IMR-90 (cell line): ENCODE measurements at regions not wholly inside any gene's neighbourhood (a gene's known extent, or its start where the extent isn't known, plus 50 kb on each side); places are given as distances from the start of the nearest gene placed in this dataset.

ENCODE experiments used
- ATAC-seq: fragments of 200-7000 bp; cut with Tn5 transposase; 2 replicates; pipeline ENCODE4 v1.9.1; 2020; ENCODE audit warnings: low read depth, mild to moderate bottlenecking, moderate library complexity
- BruUV-seq: library from RNA; stranded (reverse); fragments of 400-500 nt; replicated peaks from 2 replicates; lab custom pipeline; 2021; lab: Mats Ljungman, UMichigan
- CTCF ChIA-PET: fragments of 300-600 bp; formaldehyde crosslinking; extraction: SDS; loops from one replicate; lab custom pipeline; 2021; ENCODE audit warnings: antibody characterized with exemption; lab: Yijun Ruan, JAX
- POLR2A ChIA-PET: fragments of 300-600 bp; sonication (Branson Sonifier 250); formaldehyde crosslinking; loops from one replicate; lab custom pipeline; 2022; ENCODE audit warnings: antibody characterized with exemption; ENCODE audit not compliant: unreplicated experiment; lab: Charles Lee
- DNase-seq: peaks from one replicate; pipeline ENCODE4 v3.0.0; 2013
- H2AFZ ChIP-seq: replicated peaks from 2 replicates; pipeline ENCODE3; 2013; ENCODE audit warnings: low read length, mild to moderate bottlenecking; ENCODE audit not compliant: poor library complexity
- H2AK5ac ChIP-seq: 2 replicates; pipeline ENCODE4 v1.6.1; 2013; ENCODE audit warnings: low read depth, low read length, inconsistent platforms
- H2AK9ac ChIP-seq: replicated peaks from 2 replicates; pipeline ENCODE3; 2013; ENCODE audit warnings: mild to moderate bottlenecking, low read depth, low read length, moderate library complexity; ENCODE audit not compliant: poor library complexity
- H2BK120ac ChIP-seq: 2 replicates; pipeline ENCODE4 v1.6.1; 2013; ENCODE audit warnings: low read depth, low read length, inconsistent platforms
- H2BK15ac ChIP-seq: 3 replicates; pipeline ENCODE4 v1.6.1; 2013; ENCODE audit warnings: low read depth, low read length, inconsistent platforms
- H2BK20ac ChIP-seq: 2 replicates; pipeline ENCODE4 v1.6.1; 2013; ENCODE audit warnings: low read depth, mild to moderate bottlenecking, inconsistent platforms, low read length, moderate library complexity
- H2BK5ac ChIP-seq: 2 replicates; pipeline ENCODE4 v1.6.1; 2013; ENCODE audit warnings: mild to moderate bottlenecking, low read depth, low read length, inconsistent platforms; ENCODE audit not compliant: poor library complexity, severe bottlenecking
- H3K14ac ChIP-seq: replicated peaks from 2 replicates; pipeline ENCODE4 v1.6.1; 2013; ENCODE audit warnings: low read depth, low read length, inconsistent platforms
- H3K18ac ChIP-seq: 2 replicates; pipeline ENCODE4 v1.6.1; 2013; ENCODE audit warnings: low read depth, low read length, control low read depth
- H3K23ac ChIP-seq: 2 replicates; pipeline ENCODE4 v1.6.1; 2013; ENCODE audit warnings: low read depth, low read length, inconsistent platforms
- H3K27ac ChIP-seq: 2 replicates; pipeline ENCODE4 v1.5.1; 2013; ENCODE audit warnings: mild to moderate bottlenecking, control low read depth, low read length; ENCODE audit not compliant: insufficient read depth
- H3K27me3 ChIP-seq: 2 replicates; pipeline ENCODE4 v1.6.1; 2013; ENCODE audit warnings: low read length; ENCODE audit not compliant: control insufficient read depth, insufficient read depth
- H3K36me3 ChIP-seq: 2 replicates; pipeline ENCODE4 v1.6.1; 2013; ENCODE audit warnings: low read length, mixed read lengths; ENCODE audit not compliant: control insufficient read depth, insufficient read depth
- H3K4ac ChIP-seq: 2 replicates; pipeline ENCODE4 v1.6.1; 2013; ENCODE audit warnings: low read depth, low read length, inconsistent platforms
- H3K4me1 ChIP-seq: 2 replicates; pipeline ENCODE4 v1.6.1; 2013; ENCODE audit warnings: low read length, mixed read lengths; ENCODE audit not compliant: control insufficient read depth, insufficient read depth
- H3K4me2 ChIP-seq: 2 replicates; pipeline ENCODE4 v1.6.1; 2013; ENCODE audit warnings: low read depth, mild to moderate bottlenecking, control low read depth, low read length, moderate library complexity
- H3K4me3 ChIP-seq: 2 replicates; pipeline ENCODE4 v1.5.1; 2013; ENCODE audit warnings: low read depth, mild to moderate bottlenecking, control low read depth, low read length, moderate library complexity; ENCODE audit not compliant: insufficient read depth
- H3K56ac ChIP-seq: 2 replicates; pipeline ENCODE4 v1.6.1; 2013; ENCODE audit warnings: low read length, inconsistent platforms; ENCODE audit not compliant: insufficient read depth; ENCODE audit errors: extremely low read depth
- H3K79me1 ChIP-seq, 2 experiments: 2 replicates each; pipeline ENCODE4 v1.6.1; 2013; ENCODE audit warnings: low read length in 2 of 2, inconsistent platforms in 1 of 2, low read depth in 1 of 2
- H3K9ac ChIP-seq: 2 replicates; pipeline ENCODE4 v1.6.1; 2013; ENCODE audit warnings: low read depth, low read length, control low read depth
- H3K9me1 ChIP-seq: 2 replicates; pipeline ENCODE4 v1.6.1; 2013; ENCODE audit warnings: low read length, inconsistent platforms; ENCODE audit not compliant: insufficient read depth
- H3K9me3 ChIP-seq: 2 replicates; pipeline ENCODE4 v1.6.1; 2013; ENCODE audit warnings: low read length; ENCODE audit not compliant: control insufficient read depth, insufficient read depth
- H4K20me1 ChIP-seq: 2 replicates; pipeline ENCODE4 v1.6.1; 2013; ENCODE audit warnings: low read length, inconsistent platforms; ENCODE audit not compliant: insufficient read depth
- H4K5ac ChIP-seq: 2 replicates; pipeline ENCODE4 v1.6.1; 2013; ENCODE audit warnings: mild to moderate bottlenecking, low read depth, low read length, control low read depth
- H4K8ac ChIP-seq, 2 experiments: 2 replicates each; pipeline ENCODE4 v1.6.1; 2013; ENCODE audit warnings: low read depth in 2 of 2, low read length in 2 of 2, control low read depth in 1 of 2, inconsistent platforms in 1 of 2
- H4K91ac ChIP-seq: 2 replicates; pipeline ENCODE4 v1.6.1; 2013; ENCODE audit warnings: low read depth, low read length, inconsistent platforms; ENCODE audit not compliant: insufficient read depth
- BHLHE40 ChIP-seq: fragments of 150-350 bp; IDR thresholded peaks from 2 replicates; pipeline ENCODE4 v1.6.1; 2016; ENCODE audit warnings: mild to moderate bottlenecking, low read depth, low read length
- CEBPB ChIP-seq: IDR thresholded peaks from 2 replicates; pipeline ENCODE4 v1.6.1; 2012; ENCODE audit warnings: low read depth, low read length, improper control_type of control experiment
- MAFK ChIP-seq: IDR thresholded peaks from 2 replicates; pipeline ENCODE4 v1.6.1; 2012; ENCODE audit warnings: low read depth, low read length, improper control_type of control experiment
- MAZ ChIP-seq: IDR thresholded peaks from 2 replicates; pipeline ENCODE4 v1.6.1; 2012; ENCODE audit warnings: low read depth, mild to moderate bottlenecking, low read length, improper control_type of control experiment, moderate library complexity, borderline replicate concordance
- MXI1 ChIP-seq: IDR thresholded peaks from 2 replicates; pipeline ENCODE4 v1.6.1; 2012; ENCODE audit warnings: low read depth, mild to moderate bottlenecking, low read length, moderate library complexity, borderline replicate concordance
- NFE2L2 ChIP-seq: fragments of 150-350 bp; IDR thresholded peaks from 2 replicates; pipeline ENCODE4 v1.6.1; 2016; ENCODE audit warnings: low read depth, mild to moderate bottlenecking, low read length
- POLR2A ChIP-seq: IDR thresholded peaks from 2 replicates; pipeline ENCODE4 v1.6.1; 2012; ENCODE audit warnings: mild to moderate bottlenecking, low read depth, low read length
- RAD21 ChIP-seq: IDR thresholded peaks from 2 replicates; pipeline ENCODE4 v1.6.1; 2012; ENCODE audit warnings: low read length, improper control_type of control experiment
- RCOR1 ChIP-seq: IDR thresholded peaks from 2 replicates; pipeline ENCODE4 v1.6.1; 2012; ENCODE audit warnings: mild to moderate bottlenecking, low read length, improper control_type of control experiment; ENCODE audit not compliant: insufficient replicate concordance
- RFX5 ChIP-seq: IDR thresholded peaks from 2 replicates; pipeline ENCODE4 v1.8.0; 2012; ENCODE audit warnings: low read depth, mild to moderate bottlenecking, low read length, moderate library complexity
- SMC3 ChIP-seq: fragments of 150-350 bp; IDR thresholded peaks from 2 replicates; pipeline ENCODE4 v1.6.1; 2016; ENCODE audit warnings: low read depth, mild to moderate bottlenecking, antibody characterized with exemption, low read length, moderate library complexity
- WGBS, 2 experiments: methylation state at CpG; one replicate each; pipeline versions ENCODE4 v1.1.5 to v1.1.7; 2013; ENCODE audit warnings: missing lambda C conversion rate in 2 of 2; ENCODE audit not compliant: insufficient read length in 1 of 2; ENCODE audit errors: extremely low coverage in 2 of 2; 5-methylcytosine and 5-hydroxymethylcytosine counted together
- dilution Hi-C: fragments of 300-500 bp; cut with HindIII; formaldehyde crosslinking; loops from one replicate; pipeline ENCODE4 v1.14.3; 2018; ENCODE audit warnings: low sequenced_read_pairs; ENCODE audit not compliant: unreplicated experiment
- in situ Hi-C: fragments of 300-500 bp; cut with MboI; formaldehyde crosslinking; loops from 3 replicates; pipeline ENCODE4 v1.14.3; 2019; ENCODE audit warnings: low sequenced_read_pairs, inconsistent platforms, mixed read lengths
- intact Hi-C: fragments of 100-400 bp; cut with micrococcal nuclease; formaldehyde crosslinking; loops from 2 replicates; pipeline ENCODE4 v1.10.0; 2022
- TF ChIP-seq, protein P1 (sequence below): conservative IDR thresholded peaks from 2 replicates; pipeline ENCODE4 v1.5.1; 2012; ENCODE audit warnings: mild to moderate bottlenecking, low read depth, low read length, improper control_type of control experiment
- TF ChIP-seq, protein P2 (sequence below): fragments of 150-350 bp; IDR thresholded peaks from 2 replicates; pipeline ENCODE4 v1.6.1; 2017; ENCODE audit warnings: mild to moderate bottlenecking, antibody characterized with exemption, low read length, low read depth
- TF ChIP-seq, protein P3 (sequence below): fragments of 150-350 bp; IDR thresholded peaks from 2 replicates; pipeline ENCODE4 v1.6.1; 2016; ENCODE audit warnings: low read depth, mild to moderate bottlenecking, low read length, moderate library complexity, borderline replicate concordance

DNA sequence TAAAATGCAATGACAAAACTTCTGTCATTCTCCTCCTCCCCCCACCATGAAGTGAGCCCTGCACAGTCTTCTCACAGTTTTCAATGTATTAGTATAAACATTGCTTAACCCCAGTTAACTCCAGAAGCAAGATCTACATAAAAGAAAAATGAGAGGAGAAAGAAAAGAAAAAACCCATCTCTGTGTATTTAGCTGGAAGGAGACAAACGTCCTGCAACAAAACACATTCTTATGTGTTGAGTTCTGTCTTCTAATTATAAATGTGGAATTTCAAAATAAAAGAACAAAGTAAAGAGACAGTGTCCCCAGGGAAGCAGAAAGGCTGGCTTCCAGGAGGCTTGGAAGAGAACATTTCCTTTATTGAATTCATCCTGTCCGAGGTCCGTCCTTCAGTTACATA is 491.9 kb upstream of the TUSC1 start:
- in situ Hi-C loops: no loop called here
- 0 out of 2 replicates have a peak overlapping the region, but pooled peaks have one; percentile 4 for H2BK120ac ChIP-seq
- no peaks in the 10 kb centered on the region for H4K20me1 ChIP-seq
- H3K9ac ChIP-seq: no peak overlapping the region
- H2AK5ac ChIP-seq: no peak overlapping the region
- peak overlapping the region; percentile 24; the same call in 1 of the 2 replicates for H3K18ac ChIP-seq
- no peak overlapping the region for H3K23ac ChIP-seq
- no peaks in the 10 kb centered on the region for H3K27me3 ChIP-seq
- H2BK5ac ChIP-seq: peak overlapping the region; percentile 72
- WGBS, 2 experiments: no CpG with 5 or more reads among the region's 3 CpGs
- H2AFZ ChIP-seq: no peak overlapping the region
- no peak overlapping the region for H4K5ac ChIP-seq
- BruUV-seq: no TSS peak
- no peak overlapping the region for H3K27ac ChIP-seq
- H3K56ac ChIP-seq: no peak overlapping the region
- H3K9me3 ChIP-seq: no peaks in the 10 kb centered on the region
- no peak overlapping the region for H2BK20ac ChIP-seq
- no peak overlapping the region for H3K4me3 ChIP-seq
- no peak overlapping the region; the same call in 1 of the 2 replicates for H3K4me2 ChIP-seq
- H3K79me1 ChIP-seq: no peaks in the 10 kb centered on the region
- peaks cover 1% of the 10 kb centered on the region; the same call in 1 of the 2 replicates for H3K4me1 ChIP-seq
- H2BK15ac ChIP-seq: no peak overlapping the region
- dilution Hi-C loops: no loop called here
- H4K8ac ChIP-seq: no peak overlapping the region
- POLR2A ChIA-PET: no interaction called here
- no peak overlapping the region for H3K14ac ChIP-seq
- DNase-seq: no peak
- intact Hi-C loops: loop anchor here (5.0 kb wide), 1 partner anchor 52 kb away; no protein-coding TSS in a partner anchor
- H4K91ac ChIP-seq: no peak overlapping the region
- CTCF ChIA-PET: no interaction called here
- no peaks in the 10 kb centered on the region for H3K36me3 ChIP-seq
- TF ChIP-seq, protein P1, sequence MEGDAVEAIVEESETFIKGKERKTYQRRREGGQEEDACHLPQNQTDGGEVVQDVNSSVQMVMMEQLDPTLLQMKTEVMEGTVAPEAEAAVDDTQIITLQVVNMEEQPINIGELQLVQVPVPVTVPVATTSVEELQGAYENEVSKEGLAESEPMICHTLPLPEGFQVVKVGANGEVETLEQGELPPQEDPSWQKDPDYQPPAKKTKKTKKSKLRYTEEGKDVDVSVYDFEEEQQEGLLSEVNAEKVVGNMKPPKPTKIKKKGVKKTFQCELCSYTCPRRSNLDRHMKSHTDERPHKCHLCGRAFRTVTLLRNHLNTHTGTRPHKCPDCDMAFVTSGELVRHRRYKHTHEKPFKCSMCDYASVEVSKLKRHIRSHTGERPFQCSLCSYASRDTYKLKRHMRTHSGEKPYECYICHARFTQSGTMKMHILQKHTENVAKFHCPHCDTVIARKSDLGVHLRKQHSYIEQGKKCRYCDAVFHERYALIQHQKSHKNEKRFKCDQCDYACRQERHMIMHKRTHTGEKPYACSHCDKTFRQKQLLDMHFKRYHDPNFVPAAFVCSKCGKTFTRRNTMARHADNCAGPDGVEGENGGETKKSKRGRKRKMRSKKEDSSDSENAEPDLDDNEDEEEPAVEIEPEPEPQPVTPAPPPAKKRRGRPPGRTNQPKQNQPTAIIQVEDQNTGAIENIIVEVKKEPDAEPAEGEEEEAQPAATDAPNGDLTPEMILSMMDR: no peak
- no peak for TF ChIP-seq BHLHE40
- TF ChIP-seq RAD21: no peak
- TF ChIP-seq SMC3: no peak
- TF ChIP-seq, protein P2, sequence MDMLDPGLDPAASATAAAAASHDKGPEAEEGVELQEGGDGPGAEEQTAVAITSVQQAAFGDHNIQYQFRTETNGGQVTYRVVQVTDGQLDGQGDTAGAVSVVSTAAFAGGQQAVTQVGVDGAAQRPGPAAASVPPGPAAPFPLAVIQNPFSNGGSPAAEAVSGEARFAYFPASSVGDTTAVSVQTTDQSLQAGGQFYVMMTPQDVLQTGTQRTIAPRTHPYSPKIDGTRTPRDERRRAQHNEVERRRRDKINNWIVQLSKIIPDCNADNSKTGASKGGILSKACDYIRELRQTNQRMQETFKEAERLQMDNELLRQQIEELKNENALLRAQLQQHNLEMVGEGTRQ: no peak
- TF ChIP-seq NFE2L2: no peak
- TF ChIP-seq RFX5: no peak
- TF ChIP-seq MXI1: no peak
- TF ChIP-seq, protein P3, sequence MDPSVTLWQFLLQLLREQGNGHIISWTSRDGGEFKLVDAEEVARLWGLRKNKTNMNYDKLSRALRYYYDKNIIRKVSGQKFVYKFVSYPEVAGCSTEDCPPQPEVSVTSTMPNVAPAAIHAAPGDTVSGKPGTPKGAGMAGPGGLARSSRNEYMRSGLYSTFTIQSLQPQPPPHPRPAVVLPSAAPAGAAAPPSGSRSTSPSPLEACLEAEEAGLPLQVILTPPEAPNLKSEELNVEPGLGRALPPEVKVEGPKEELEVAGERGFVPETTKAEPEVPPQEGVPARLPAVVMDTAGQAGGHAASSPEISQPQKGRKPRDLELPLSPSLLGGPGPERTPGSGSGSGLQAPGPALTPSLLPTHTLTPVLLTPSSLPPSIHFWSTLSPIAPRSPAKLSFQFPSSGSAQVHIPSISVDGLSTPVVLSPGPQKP: no peak
- no peak for TF ChIP-seq POLR2A
- TF ChIP-seq MAZ: no peak
- no peak for TF ChIP-seq CEBPB
- TF ChIP-seq MAFK: no peak
- no peak for TF ChIP-seq RCOR1
- ATAC-seq: peak; percentile 17; the same call in 1 of the 2 replicates
- no peak overlapping the region for H2AK9ac ChIP-seq
- no peaks in the 10 kb centered on the region for H3K9me1 ChIP-seq
- H3K4ac ChIP-seq: no peak overlapping the region
